IMR-90 (cell line): ENCODE measurements at regions not wholly inside any gene's neighbourhood (a gene's known extent, or its start where the extent isn't known, plus 50 kb on each side); places are given as distances from the start of the nearest gene placed in this dataset.
"Not testable (repeated sequence)": the region's sequence is repeated elsewhere in the genome, so short reads cannot be mapped to it uniquely, and the experiment has no call there.

Source experiments
- BHLHE40 ChIP-seq: fragments of 150-350 bp; IDR thresholded peaks from 2 replicates; pipeline ENCODE4 v1.6.1; 2016; ENCODE audit warnings: mild to moderate bottlenecking, low read depth, low read length
- CHD1 ChIP-seq: IDR thresholded peaks from 2 replicates; pipeline ENCODE4 v1.6.1; 2012; ENCODE audit warnings: low read depth, low read length, improper control_type of control experiment
- FOS ChIP-seq: fragments of 150-350 bp; IDR thresholded peaks from 2 replicates; pipeline ENCODE4 v1.6.1; 2016; ENCODE audit warnings: low read depth, low read length
- MAFK ChIP-seq: IDR thresholded peaks from 2 replicates; pipeline ENCODE4 v1.6.1; 2012; ENCODE audit warnings: low read depth, low read length, improper control_type of control experiment
- MXI1 ChIP-seq: IDR thresholded peaks from 2 replicates; pipeline ENCODE4 v1.6.1; 2012; ENCODE audit warnings: low read depth, mild to moderate bottlenecking, low read length, moderate library complexity, borderline replicate concordance
- POLR2A ChIP-seq: IDR thresholded peaks from 2 replicates; pipeline ENCODE4 v1.6.1; 2012; ENCODE audit warnings: mild to moderate bottlenecking, low read depth, low read length
- RAD21 ChIP-seq: IDR thresholded peaks from 2 replicates; pipeline ENCODE4 v1.6.1; 2012; ENCODE audit warnings: low read length, improper control_type of control experiment
- RFX5 ChIP-seq: IDR thresholded peaks from 2 replicates; pipeline ENCODE4 v1.8.0; 2012; ENCODE audit warnings: low read depth, mild to moderate bottlenecking, low read length, moderate library complexity
- SMC3 ChIP-seq: fragments of 150-350 bp; IDR thresholded peaks from 2 replicates; pipeline ENCODE4 v1.6.1; 2016; ENCODE audit warnings: low read depth, mild to moderate bottlenecking, antibody characterized with exemption, low read length, moderate library complexity
- TF ChIP-seq, protein P1 (sequence below): conservative IDR thresholded peaks from 2 replicates; pipeline ENCODE4 v1.5.1; 2012; ENCODE audit warnings: mild to moderate bottlenecking, low read depth, low read length, improper control_type of control experiment

DNA sequence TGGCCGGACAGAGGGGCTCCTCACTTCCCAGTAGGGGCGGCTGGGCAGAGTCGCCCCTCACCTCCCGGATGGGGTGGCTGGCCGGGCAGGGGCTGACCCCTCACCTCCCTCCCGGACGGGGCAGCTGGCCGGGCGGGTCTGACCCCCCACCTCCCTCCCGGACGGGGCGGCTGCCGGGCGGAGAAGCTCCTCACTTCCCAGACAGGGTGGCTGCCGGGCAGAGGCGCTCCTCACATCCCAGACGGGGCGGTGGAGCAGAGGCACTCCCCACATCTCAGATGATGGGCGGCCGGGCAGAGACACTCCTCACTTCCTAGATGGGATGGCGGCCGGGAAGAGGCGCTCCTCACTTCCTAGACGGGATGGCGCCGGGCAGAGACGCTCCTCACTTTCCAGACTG lies 927.7 kb upstream of the TPTE start:
- TF ChIP-seq, protein P1, sequence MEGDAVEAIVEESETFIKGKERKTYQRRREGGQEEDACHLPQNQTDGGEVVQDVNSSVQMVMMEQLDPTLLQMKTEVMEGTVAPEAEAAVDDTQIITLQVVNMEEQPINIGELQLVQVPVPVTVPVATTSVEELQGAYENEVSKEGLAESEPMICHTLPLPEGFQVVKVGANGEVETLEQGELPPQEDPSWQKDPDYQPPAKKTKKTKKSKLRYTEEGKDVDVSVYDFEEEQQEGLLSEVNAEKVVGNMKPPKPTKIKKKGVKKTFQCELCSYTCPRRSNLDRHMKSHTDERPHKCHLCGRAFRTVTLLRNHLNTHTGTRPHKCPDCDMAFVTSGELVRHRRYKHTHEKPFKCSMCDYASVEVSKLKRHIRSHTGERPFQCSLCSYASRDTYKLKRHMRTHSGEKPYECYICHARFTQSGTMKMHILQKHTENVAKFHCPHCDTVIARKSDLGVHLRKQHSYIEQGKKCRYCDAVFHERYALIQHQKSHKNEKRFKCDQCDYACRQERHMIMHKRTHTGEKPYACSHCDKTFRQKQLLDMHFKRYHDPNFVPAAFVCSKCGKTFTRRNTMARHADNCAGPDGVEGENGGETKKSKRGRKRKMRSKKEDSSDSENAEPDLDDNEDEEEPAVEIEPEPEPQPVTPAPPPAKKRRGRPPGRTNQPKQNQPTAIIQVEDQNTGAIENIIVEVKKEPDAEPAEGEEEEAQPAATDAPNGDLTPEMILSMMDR = not testable (repeated sequence)
- TF ChIP-seq POLR2A, RFX5, BHLHE40, FOS, SMC3, CHD1, MAFK, RAD21, MXI1: not testable (repeated sequence)
